NCI-H345 treated with DMSO at 0.1 percent for 48 hours (cell line): ENCODE measurements at regions not wholly inside any gene's neighbourhood (a gene's known extent, or its start where the extent isn't known, plus 50 kb on each side); places are given as distances from the start of the nearest gene placed in this dataset.
"Not testable (repeated sequence)": the region's sequence is repeated elsewhere in the genome, so short reads cannot be mapped to it uniquely, and the experiment has no call there.

Source experiments
- DNase-seq: peaks from one replicate; lab custom pipeline; 2025; ENCODE audit not compliant: unreplicated experiment; lab: John Stamatoyannopoulos, UW

GRCh38 chrX:26908218-26908617, 554.9 kb downstream of the PPP4R3C start:
- no peak for DNase-seq

- no peak for DNase-seq
Observed at GRCh38 chrX:26889574-26889973, 573.6 kb downstream of the PPP4R3C start.

- no peak for DNase-seq
Observed at GRCh38 chrX:26873736-26874135, 589.4 kb downstream of the PPP4R3C start.

- DNase-seq = no peak
Observed at GRCh38 chrX:26871967-26872366, 591.2 kb downstream of the PPP4R3C start.

GRCh38 chrX:26851981-26852380, 611.2 kb downstream of the PPP4R3C start:
- DNase-seq = peak; percentile 4

GRCh38 chrX:26848511-26848910, 614.6 kb downstream of the PPP4R3C start:
- DNase-seq = no peak

GRCh38 chrX:26845056-26845455, 618.1 kb downstream of the PPP4R3C start:
- DNase-seq = no peak

- no peak for DNase-seq
Observed at GRCh38 chrX:26822448-26822847, 606.5 kb downstream of the MAGEB5 start.

- DNase-seq = no peak
Observed at GRCh38 chrX:26789751-26790150, 573.8 kb downstream of the MAGEB5 start.

GRCh38 chrX:26788402-26788998, 572.5 kb downstream of the MAGEB5 start:
- DNase-seq = no peak

- peak; percentile 17 for DNase-seq
Observed at GRCh38 chrX:26783512-26784225, 567.7 kb downstream of the MAGEB5 start.

GRCh38 chrX:26778320-26778888, 562.4 kb downstream of the MAGEB5 start:
- DNase-seq = no peak

GRCh38 chrX:26762253-26762652, 546.3 kb downstream of the MAGEB5 start:
- no peak for DNase-seq

GRCh38 chrX:26755760-26756159, 539.8 kb downstream of the MAGEB5 start:
- not testable (repeated sequence) for DNase-seq

GRCh38 chrX:26747877-26748276, 531.9 kb downstream of the MAGEB5 start:
- no peak for DNase-seq

GRCh38 chrX:26722666-26723428, 506.9 kb downstream of the MAGEB5 start:
- DNase-seq = no peak

GRCh38 chrX:26672571-26672970, 456.6 kb downstream of the MAGEB5 start:
- DNase-seq = no peak

- DNase-seq = no peak
Observed at GRCh38 chrX:26670521-26670920, 454.6 kb downstream of the MAGEB5 start.

GRCh38 chrX:26664919-26665318, 448.9 kb downstream of the MAGEB5 start:
- no peak for DNase-seq

GRCh38 chrX:26653050-26653449, 437.1 kb downstream of the MAGEB5 start:
- no peak for DNase-seq

GRCh38 chrX:26651755-26652154, 435.8 kb downstream of the MAGEB5 start:
- DNase-seq = no peak

- no peak for DNase-seq
Observed at GRCh38 chrX:26649534-26649933, 433.6 kb downstream of the MAGEB5 start.
